KOPT-K1 (cell line): ENCODE measurements at regions not wholly inside any gene's neighbourhood (a gene's known extent, or its start where the extent isn't known, plus 50 kb on each side); places are given as distances from the start of the nearest gene placed in this dataset.

Experiments
- H3K27ac ChIP-seq: fragments of 200-600 bp; sonication (generic); 2 replicates; pipeline ENCODE4 v1.5.1; 2016; ENCODE audit warnings: antibody characterized with exemption, mild to moderate bottlenecking, low read depth, low read length; ENCODE audit not compliant: poor library complexity, severe bottlenecking
- H3K36me3 ChIP-seq: fragments of 200-600 bp; sonication (generic); 2 replicates; pipeline ENCODE4 v1.5.1; 2017; ENCODE audit warnings: antibody characterized with exemption, mild to moderate bottlenecking, low read length, moderate library complexity; ENCODE audit not compliant: insufficient read depth
- H3K9me3 ChIP-seq: fragments of 200-600 bp; sonication (generic); 2 replicates; pipeline ENCODE4 v1.5.1; 2017; ENCODE audit warnings: antibody characterized with exemption, low read length, mild to moderate bottlenecking; ENCODE audit not compliant: insufficient read depth, poor library complexity, severe bottlenecking

DNA sequence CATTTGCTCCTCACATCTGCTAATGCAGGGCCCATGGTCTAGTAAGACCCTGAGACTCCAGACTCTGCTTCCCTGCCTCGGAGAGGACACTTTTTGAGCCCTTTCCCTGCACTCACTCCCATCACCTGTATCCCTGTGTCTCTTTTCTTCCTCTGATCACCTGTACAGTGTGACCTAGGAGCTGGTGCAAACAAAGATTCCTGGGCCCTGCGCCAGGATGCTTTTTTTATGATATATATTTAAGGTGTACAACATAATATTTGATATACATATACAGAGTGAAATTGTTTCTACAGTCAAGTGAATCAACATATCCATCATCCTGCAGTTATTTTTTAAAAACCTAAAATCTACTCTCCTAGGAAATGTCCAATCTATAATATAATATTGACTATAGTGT is 355.4 kb downstream of the MAFB start:
- no peaks in the 10 kb centered on the region for H3K9me3 ChIP-seq
- no peak overlapping the region for H3K27ac ChIP-seq
- no peaks in the 10 kb centered on the region for H3K36me3 ChIP-seq

DNA sequence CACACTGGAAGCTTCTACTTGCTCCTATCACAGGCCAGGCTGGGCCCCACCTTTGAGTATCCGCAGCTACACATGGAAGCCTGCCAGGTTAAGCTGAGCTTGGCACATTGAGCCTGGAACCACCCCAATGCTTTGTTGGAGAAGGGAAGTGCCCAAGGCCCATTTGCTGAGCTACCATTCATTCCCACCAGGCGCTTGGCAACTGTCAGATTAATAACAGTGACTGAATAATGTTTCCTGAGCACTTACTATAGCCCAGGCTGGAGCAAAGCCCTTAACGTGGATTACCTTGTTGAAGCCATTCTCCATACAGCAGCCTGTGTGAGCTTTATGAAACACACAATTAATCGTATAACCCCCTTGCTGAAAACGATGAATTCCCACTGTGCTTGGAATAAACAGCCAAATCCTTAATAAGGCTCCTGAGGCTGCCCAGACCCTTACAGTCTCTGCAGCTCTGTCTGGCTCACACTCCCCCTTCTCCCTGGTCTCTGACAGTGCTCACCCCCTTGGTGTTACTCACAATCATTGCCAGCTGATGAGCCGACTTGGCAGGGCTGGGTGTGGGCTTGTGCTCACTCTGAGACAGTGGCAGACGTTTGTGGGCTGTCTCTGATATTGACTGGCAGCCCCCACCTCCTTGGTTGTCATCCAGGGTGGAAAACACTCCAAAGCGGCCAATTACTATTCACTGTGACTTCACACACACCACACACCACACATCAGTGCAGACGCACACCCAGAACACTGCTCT is 357.1 kb downstream of the MAFB start:
- no peaks in the 10 kb centered on the region for H3K36me3 ChIP-seq
- no peaks in the 10 kb centered on the region for H3K9me3 ChIP-seq
- no peak overlapping the region for H3K27ac ChIP-seq

DNA sequence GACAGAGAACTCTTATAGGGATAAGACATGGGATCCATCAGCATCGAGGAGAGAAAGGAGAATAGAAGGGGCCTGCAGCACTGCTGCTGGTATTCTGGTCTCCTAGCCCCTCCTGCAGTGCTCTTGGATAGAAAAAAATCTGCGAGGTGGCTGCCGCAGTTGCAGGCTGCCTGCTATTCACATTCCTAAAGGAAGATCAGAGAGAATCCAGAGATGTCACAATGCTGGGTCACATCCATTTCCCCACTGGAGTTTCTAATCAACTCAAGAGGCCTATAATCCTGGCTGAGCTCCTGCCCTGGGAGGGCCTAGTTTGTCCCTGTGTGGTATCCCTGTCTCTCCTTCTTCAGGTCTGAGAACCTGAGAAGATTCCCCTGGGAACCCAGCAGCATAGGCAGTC is 357.8 kb downstream of the MAFB start:
- Histone ChIP-seq H3K27ac (no peak overlapping the region), H3K36me3 (no peaks in the 10 kb centered on the region), H3K9me3 (no peaks in the 10 kb centered on the region)

DNA sequence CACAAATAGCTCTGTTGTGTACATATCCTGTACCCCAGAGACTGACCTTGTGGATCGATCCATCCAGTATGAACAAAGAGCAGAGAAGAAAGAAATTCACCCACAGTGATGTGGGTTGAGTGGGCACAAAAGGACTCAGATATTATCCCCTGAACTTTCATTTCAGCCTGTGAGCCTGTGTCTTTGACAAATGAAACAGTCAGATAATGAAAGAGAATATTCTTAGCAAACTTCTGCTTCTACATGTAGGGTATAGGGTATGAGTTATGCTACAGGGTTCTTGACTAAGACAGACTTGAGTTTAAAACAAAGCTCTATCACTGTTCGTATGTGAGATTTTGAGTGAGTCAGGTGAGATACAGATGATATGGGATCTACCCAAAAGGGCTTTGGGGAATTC is 359.7 kb downstream of the MAFB start:
- Histone ChIP-seq H3K9me3 (no peaks in the 10 kb centered on the region), H3K36me3 (no peaks in the 10 kb centered on the region), H3K27ac (no peak overlapping the region)

DNA sequence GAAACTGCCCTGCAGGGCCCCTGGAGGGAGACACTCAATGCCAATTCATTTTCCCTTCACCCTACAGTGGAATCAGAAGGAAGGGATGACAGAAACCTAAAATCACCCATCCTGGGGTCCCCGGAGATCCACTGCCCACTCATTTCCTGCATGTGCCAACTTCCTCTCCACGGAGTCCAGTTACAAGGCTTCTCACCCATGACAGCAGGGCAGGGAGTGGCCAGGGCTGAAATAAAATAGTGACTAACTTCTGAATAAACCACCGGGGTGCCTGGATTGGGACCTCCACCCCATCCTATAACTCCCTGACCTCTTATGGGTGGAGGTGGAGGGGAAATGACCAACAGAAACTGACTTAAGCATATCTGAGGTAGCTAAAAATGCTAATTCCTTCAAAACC is 362.3 kb downstream of the MAFB start:
- H3K27ac ChIP-seq = no peak overlapping the region
- no peaks in the 10 kb centered on the region for H3K9me3 ChIP-seq
- no peaks in the 10 kb centered on the region for H3K36me3 ChIP-seq

DNA sequence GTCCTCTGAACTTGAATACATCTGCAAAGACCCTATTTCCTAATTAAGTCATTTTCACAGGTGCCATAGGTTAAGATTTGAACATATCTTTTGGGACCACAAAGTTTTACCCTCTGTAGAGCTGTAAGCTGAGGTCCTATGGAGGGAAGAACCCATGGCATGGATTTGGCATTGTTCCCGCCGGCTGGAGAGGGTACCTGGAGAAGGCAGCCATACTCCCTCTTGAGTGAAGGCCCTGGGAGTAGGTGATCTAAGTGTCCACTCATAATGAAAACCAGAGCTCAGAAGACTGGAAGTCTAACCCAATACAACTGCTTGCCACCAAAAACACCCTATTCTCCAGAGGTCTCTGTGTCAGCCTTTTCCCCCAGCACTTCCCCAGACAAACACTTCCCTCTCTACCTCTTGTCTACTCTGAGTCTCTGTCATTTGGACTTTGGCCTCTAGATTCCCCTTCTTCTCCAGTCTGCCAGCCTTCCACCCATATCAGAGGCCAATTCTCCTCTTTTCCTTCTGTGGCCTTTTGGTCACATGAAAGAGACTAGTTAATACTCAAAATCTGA is 363.9 kb downstream of the MAFB start:
- Histone ChIP-seq H3K36me3 (no peaks in the 10 kb centered on the region), H3K9me3 (no peaks in the 10 kb centered on the region), H3K27ac (no peak overlapping the region)

DNA sequence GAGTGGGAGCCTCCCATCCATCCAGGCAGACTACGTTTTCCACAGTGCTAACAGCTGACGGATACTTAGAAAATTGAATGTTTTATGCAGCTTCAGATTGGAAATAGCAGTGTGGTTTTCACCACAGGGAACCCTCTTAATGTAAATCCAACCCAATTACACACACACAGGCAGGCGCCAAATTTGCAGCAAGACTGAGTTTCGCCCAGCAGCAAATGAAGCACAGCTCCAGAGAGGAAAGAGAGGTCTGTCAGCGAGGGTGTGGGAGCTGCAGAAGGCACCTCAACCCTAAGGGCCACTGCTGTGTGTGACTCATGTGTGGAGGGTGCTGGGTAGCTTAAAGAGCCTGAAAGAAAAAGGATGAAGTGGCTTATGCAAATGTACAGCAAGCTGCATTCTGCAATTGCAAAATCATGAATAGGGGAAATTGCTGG is 365.7 kb downstream of the MAFB start:
- no peak overlapping the region for H3K27ac ChIP-seq
- no peaks in the 10 kb centered on the region for H3K9me3 ChIP-seq
- H3K36me3 ChIP-seq = no peaks in the 10 kb centered on the region

DNA sequence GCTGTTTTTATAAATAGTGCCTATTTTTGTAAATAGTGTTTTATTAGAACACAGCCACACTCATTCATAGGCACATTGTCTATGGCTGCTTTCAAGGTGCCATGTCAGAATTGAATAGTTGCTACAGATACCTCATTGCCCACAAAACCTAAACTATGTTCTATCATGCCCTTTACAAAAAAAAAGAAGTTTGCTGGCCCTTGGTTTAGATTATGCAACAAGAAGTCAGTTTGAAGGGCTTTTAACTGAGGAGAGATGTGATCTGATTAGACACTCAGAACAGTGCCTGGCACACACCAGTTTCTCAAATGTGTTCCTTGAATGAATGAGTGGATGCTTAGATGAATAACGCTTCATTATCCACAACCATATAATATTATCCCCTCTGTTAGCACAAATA is 366.1 kb downstream of the MAFB start:
- Histone ChIP-seq H3K9me3 (no peaks in the 10 kb centered on the region), H3K36me3 (no peaks in the 10 kb centered on the region), H3K27ac (no peak overlapping the region)

DNA sequence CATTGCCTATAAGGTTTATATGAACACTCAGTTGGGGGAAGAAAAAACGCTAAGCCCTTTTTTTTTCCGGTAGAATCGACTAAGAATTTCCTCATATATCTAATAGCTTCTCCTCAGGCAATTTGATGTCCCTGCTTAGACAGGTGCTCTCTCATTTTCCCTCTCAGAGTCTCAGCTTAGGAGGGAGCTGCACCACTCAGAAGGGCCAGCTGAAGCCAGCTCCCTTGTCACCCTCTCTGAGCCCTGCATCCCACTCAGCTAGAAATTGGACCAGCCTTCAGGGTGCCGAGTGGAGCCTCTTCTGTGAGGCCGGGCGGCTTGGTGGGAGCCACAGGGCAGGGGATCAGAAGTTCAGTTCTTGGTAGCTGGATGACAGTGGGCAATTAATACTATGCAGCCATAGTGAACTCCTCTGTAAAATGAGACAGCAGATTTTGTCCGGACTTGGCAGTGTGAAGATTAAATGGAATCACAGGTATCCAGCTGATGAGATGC is 368.5 kb downstream of the MAFB start:
- Histone ChIP-seq H3K9me3 (no peaks in the 10 kb centered on the region), H3K36me3 (no peaks in the 10 kb centered on the region), H3K27ac (no peak overlapping the region)

DNA sequence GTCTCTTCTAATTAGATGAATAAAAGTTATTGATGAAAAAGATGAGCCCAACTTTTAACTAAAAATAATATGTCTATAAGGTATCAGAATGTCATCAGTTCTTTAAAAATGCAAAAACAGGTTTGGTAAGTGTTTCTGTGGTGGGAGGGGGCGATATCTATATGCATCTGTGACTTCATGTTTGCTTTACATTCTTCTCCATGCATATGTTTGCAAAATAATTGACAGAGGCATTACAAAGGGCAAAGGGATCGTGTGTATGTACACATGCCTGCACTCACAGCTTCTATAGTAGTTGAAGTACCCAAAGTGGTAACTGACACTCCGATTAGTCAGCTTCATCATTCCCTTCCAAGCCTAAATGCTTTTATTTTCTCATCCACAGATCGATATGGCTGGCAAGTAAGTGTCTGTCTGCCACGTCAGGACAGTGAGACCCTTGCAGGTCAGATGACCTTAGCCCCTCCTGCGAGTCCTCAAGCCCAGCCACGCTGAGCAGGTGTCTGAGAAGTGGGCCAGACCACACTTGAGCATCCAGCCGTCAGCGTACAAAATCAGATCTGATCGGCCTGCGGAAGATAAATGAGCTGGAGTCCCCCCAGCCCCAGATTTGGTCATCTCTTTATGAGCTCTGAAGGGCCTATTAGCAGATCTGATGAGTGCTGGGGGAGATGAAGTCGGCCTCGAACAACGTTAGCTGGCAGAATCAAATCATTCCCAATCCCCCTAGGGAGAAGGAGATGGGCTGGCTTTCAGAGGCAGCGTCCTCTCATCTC is 369.1 kb downstream of the MAFB start:
- H3K27ac ChIP-seq = no peak overlapping the region

DNA sequence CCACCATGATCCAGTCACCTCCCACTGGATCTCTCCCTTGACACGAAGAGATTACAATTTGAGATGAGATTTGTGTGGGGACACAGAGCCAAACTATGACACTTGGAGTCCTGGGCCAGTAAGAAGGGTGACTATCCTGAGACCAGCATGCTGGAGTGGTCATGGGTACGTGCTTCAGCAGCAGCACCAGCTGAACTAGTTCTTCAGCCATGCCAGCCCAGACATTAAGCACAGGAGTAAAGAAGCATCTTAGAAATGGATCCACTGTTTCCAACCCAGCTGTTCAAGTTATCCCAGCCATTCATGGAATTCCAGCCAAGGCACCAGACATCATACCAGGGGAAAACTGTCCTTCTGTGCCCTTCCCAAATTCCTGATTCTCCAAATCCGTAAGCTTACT is 370.0 kb downstream of the MAFB start:
- Histone ChIP-seq H3K36me3 (no peaks in the 10 kb centered on the region), H3K27ac (no peak overlapping the region), H3K9me3 (no peaks in the 10 kb centered on the region)

More for the DNA sequence above, 369.1 kb downstream of the MAFB start:
- Histone ChIP-seq H3K9me3 (no peaks in the 10 kb centered on the region), H3K36me3 (no peaks in the 10 kb centered on the region)

DNA sequence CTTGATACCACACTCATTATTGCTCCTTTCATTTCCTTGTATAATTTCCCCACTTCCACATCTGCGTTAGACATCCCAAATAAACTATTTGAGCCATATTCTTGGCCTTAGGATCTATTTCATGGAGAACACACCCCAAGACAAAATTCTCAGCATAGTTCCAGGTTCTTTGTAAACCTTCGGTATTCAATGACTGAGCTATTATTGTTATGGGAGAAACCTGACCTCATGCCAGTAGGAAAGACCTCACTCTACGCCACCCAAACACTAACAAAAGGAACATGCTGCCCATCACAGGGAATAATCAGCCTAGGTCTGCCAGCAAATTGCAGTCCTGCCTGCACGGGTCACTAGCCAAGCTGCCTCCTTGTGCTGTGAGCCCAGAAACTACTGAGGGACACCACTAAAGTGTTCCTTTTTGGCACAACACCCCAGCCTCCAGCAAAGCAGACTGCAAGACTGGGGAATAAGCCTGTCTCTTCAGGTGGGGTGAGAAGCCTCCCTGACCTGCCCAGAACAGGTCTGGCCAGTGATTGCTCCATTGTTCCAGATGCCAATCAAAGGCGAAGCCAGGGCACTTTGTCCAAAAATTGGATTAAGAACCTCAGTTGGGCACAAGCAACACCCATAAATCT is 371.8 kb downstream of the MAFB start:
- no peaks in the 10 kb centered on the region for H3K36me3 ChIP-seq
- no peak overlapping the region for H3K27ac ChIP-seq

DNA sequence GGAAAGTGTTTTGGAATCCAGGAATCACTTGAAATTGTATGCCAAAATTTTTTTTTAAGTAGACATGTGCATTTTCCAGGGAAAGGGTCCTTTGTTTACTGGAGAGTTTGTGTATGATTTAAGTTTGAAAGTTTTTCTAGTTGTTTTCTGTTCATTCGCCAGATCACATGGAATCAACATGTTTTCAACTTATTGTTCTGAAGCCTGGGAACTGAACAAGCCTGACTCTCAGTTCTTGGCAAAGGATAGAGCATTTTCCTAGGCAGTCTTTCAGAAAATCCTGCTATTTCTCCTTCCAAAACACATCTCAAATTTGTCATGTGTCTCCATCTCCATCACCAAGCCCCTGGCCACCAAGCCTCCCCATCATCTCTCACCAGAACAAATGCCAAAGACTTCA is 374.8 kb downstream of the MAFB start:
- Histone ChIP-seq H3K27ac (no peak overlapping the region), H3K9me3 (no peaks in the 10 kb centered on the region), H3K36me3 (no peaks in the 10 kb centered on the region)

More for the DNA sequence above, 371.8 kb downstream of the MAFB start:
- no peaks in the 10 kb centered on the region for H3K9me3 ChIP-seq

DNA sequence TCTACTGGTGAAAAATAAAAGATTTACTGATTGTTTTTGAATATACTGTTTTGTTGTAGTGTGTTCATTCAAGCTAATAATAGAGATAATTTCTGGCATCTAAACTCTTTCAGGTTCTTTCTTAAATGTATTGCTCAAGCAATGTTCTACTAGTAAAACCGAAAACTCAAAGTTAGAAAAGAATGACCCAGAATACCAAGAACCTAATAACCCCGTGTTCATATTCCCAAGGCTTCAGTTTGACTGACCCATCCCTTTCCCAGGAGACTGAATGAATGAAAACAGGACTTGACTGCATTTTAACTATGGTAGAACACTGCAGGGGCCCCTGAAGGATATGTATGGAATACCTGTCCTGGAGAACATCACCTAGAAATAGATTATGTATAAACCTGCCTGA is 375.3 kb downstream of the MAFB start:
- no peaks in the 10 kb centered on the region for H3K36me3 ChIP-seq

DNA sequence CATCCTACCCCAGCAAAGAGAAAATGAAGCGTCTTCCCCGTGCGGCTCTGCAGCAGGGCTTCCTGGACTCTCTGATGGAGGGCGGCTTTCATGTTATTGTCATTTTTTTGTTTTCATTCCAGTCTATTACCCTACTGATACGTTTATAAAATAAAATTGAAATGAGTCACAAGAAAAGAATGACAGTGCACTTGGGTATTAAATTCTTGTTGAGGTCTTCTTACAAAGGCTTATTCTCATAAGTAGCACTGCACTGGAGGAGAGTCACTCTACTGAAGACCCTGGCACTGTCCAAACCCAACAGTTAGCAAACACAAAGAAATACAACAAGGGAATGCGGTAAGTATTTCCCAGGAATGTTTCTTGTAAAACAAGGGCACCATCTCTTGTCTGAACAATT is 379.3 kb downstream of the MAFB start:
- no peaks in the 10 kb centered on the region for H3K36me3 ChIP-seq
- no peaks in the 10 kb centered on the region for H3K9me3 ChIP-seq
- H3K27ac ChIP-seq = no peak overlapping the region

More for the DNA sequence above, 375.3 kb downstream of the MAFB start:
- H3K9me3 ChIP-seq = no peaks in the 10 kb centered on the region
- H3K27ac ChIP-seq = no peak overlapping the region
